Gastrocnemius medialis (tissue), 4 donors: ENCODE measurements at regions not wholly inside any gene's neighbourhood (a gene's known extent, or its start where the extent isn't known, plus 50 kb on each side); places are given as distances from the start of the nearest gene placed in this dataset.

Experiments used
- ATAC-seq, 2 donors: fragments of 150-250 bp; one replicate each; pipeline ENCODE4 v1.9.1; 2016
- DNase-seq, 2 donors: peaks; one replicate each; pipeline ENCODE4 v3.0.0-alpha.2; 2019
- H3K27ac ChIP-seq, 4 donors: fragments of 200-600 bp; sonication (generic); 1 replicate in 1 of 4; 2 replicates in 3 of 4; pipeline ENCODE4 v1.5.1; 2016 to 2018; ENCODE audit warnings: mild to moderate bottlenecking in 2 of 4, moderate library complexity in 1 of 4
- H3K27me3 ChIP-seq, 3 donors: fragments of 200-600 bp; sonication (generic) in 2 of 3; 1 replicate in 1 of 3; 2 replicates in 2 of 3; pipeline versions ENCODE4 v1.5.1 to v1.6.0; 2016 to 2019; ENCODE audit warnings: mild to moderate bottlenecking in 1 of 3, moderate library complexity in 1 of 3
- H3K36me3 ChIP-seq, 2 donors: fragments of 200-600 bp; sonication (generic) in 1 of 2; one replicate each; pipeline ENCODE4 v1.5.1; 2017 to 2018
- H3K4me1 ChIP-seq, 2 donors: fragments of 200-600 bp; sonication (generic) in 1 of 2; one replicate each; pipeline ENCODE4 v1.5.1; 2016 to 2017; ENCODE audit warnings: mild to moderate bottlenecking in 2 of 2
- H3K4me3 ChIP-seq, 4 donors: fragments of 200-600 bp; sonication (generic) in 3 of 4; 1 replicate in 1 of 4; 2 replicates in 3 of 4; pipeline ENCODE4 v1.5.1; 2016 to 2019; ENCODE audit warnings: mild to moderate bottlenecking in 2 of 4
- H3K9me3 ChIP-seq, 3 donors: fragments of 200-600 bp; sonication (generic) in 2 of 3; 1 replicate in 1 of 3; 2 replicates in 2 of 3; pipeline ENCODE4 v1.5.1; 2016 to 2019
- CTCF ChIP-seq, 5 experiments: fragments of 450-650 bp in 3 of 5; fragments of 200-600 bp in 2 of 5; sonication (generic) in 2 of 5; IDR thresholded peaks in 4 of 5; conservative IDR thresholded peaks in 1 of 5; 1 replicate in 4 of 5; 2 replicates in 1 of 5; pipeline ENCODE4 v1.5.1; 2016 to 2019; ENCODE audit warnings: antibody characterized with exemption in 5 of 5, mild to moderate bottlenecking in 3 of 5, moderate library complexity in 3 of 5
- POLR2A ChIP-seq, 2 donors: fragments of 450-650 bp; IDR thresholded peaks; one replicate each; pipeline ENCODE4 v1.6.1; 2017; ENCODE audit warnings: antibody characterized with exemption in 2 of 2, mild to moderate bottlenecking in 2 of 2, moderate library complexity in 2 of 2
- in situ Hi-C, 4 donors: fragments of 200-750 bp; cut with MboI; loops; one replicate each; pipeline versions ENCODE4 v1.15.0 to v1.8.0; 2017; ENCODE audit warnings: low sequenced_read_pairs in 4 of 4
- intact Hi-C: fragments of 100-400 bp; cut with DNase I; formaldehyde crosslinking; loops from one replicate; pipeline ENCODE4 v1.15.1; 2023; ENCODE audit warnings: low total_unique reads

DNA sequence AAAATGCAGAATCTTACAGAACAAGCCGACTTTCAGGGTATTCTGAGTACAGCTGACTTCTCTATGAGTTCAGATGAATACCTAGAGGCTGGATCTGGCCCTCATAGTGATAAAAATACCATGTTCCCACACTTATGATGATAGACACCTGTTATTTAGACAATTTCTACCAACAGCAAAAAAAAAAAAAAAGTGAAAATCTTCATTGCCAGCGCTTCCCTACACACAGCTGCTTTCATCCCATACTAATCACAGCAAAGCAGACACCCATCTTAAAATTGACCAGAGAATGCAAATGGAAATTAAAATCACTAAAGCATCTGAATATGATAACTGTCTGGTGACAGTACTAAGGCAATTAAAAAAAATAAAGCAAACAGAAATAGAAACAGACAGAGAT is 132.1 kb upstream of the ADGRL3 start:
- in situ Hi-C loops: no loop called here
- no peaks in the 10 kb centered on the region for H3K9me3 ChIP-seq
- TF ChIP-seq POLR2A (IDR thresholded peaks at IDR 0.05) (no peak), CTCF (IDR thresholded peaks at IDR 0.05 in 4 of 5, conservative IDR thresholded peaks at IDR 0.05 in 1 of 5) (no peak)

DNA sequence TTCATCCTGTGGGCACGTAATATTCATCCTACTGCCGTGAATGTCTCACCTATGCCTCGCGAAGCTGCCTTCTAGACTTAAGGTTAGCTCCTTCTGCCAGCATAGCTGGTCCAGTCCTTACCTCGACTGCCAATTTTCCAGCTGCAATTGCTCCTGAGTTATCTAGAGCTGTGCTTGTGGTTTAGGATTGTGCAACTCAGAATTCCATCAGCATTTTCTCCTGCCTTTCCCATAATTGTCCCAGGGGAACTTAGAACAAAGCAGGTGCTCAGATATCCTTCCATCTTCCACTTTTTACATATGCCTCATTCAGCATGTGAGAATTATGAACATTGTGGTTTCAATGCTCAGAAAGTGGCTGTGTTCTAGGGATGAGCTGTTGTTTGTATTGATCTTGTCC is 131.4 kb upstream of the ADGRL3 start:
- Histone ChIP-seq H3K36me3 (no peaks in the 10 kb centered on the region), H3K4me3 (no peak overlapping the region), H3K9me3 (no peaks in the 10 kb centered on the region), H3K4me1 (no peaks in the 10 kb centered on the region), H3K27me3 (no peaks in the 10 kb centered on the region), H3K27ac (no peak overlapping the region)
- in situ Hi-C loops: no loop called here
- DNase-seq (no peak), ATAC-seq (no peak)
- intact Hi-C loops: no loop called here
- no peak for TF ChIP-seq CTCF (IDR thresholded peaks at IDR 0.05 in 4 of 5, conservative IDR thresholded peaks at IDR 0.05 in 1 of 5)
- no peak for TF ChIP-seq POLR2A (IDR thresholded peaks at IDR 0.05)

More for the DNA sequence above, 132.1 kb upstream of the ADGRL3 start:
- H3K4me3 ChIP-seq: no peak overlapping the region
- DNase-seq (no peak), ATAC-seq (no peak)
- no peaks in the 10 kb centered on the region for H3K4me1 ChIP-seq
- H3K36me3 ChIP-seq: no peaks in the 10 kb centered on the region
- intact Hi-C loops: no loop called here
- no peak overlapping the region for H3K27ac ChIP-seq
- no peaks in the 10 kb centered on the region for H3K27me3 ChIP-seq

GRCh38 chr4:61070269-61070668 is 129.9 kb upstream of the ADGRL3 start:
- TF ChIP-seq CTCF (IDR thresholded peaks at IDR 0.05 in 4 of 5, conservative IDR thresholded peaks at IDR 0.05 in 1 of 5) (no peak), POLR2A (IDR thresholded peaks at IDR 0.05) (no peak)
- Histone ChIP-seq H3K27me3 (no peaks in the 10 kb centered on the region), H3K36me3 (no peaks in the 10 kb centered on the region), H3K4me1 (no peaks in the 10 kb centered on the region), H3K27ac (no peak overlapping the region), H3K4me3 (no peak overlapping the region), H3K9me3 (no peaks in the 10 kb centered on the region)
- in situ Hi-C loops: no loop called here
- ATAC-seq (no peak), DNase-seq (no peak)
- intact Hi-C loops: no loop called here

- intact Hi-C loops (no loop called here), in situ Hi-C loops (no loop called here)
- Histone ChIP-seq H3K9me3 (no peaks in the 10 kb centered on the region), H3K4me3 (no peak overlapping the region), H3K27me3 (no peaks in the 10 kb centered on the region), H3K36me3 (no peaks in the 10 kb centered on the region), H3K27ac (no peak overlapping the region), H3K4me1 (no peaks in the 10 kb centered on the region)
- ATAC-seq (no peak), DNase-seq (no peak)
- no peak for TF ChIP-seq CTCF (IDR thresholded peaks at IDR 0.05 in 4 of 5, conservative IDR thresholded peaks at IDR 0.05 in 1 of 5)
- TF ChIP-seq POLR2A (IDR thresholded peaks at IDR 0.05): no peak
Measured at GRCh38 chr4:61079427-61079826, 120.7 kb upstream of the ADGRL3 start.

DNA sequence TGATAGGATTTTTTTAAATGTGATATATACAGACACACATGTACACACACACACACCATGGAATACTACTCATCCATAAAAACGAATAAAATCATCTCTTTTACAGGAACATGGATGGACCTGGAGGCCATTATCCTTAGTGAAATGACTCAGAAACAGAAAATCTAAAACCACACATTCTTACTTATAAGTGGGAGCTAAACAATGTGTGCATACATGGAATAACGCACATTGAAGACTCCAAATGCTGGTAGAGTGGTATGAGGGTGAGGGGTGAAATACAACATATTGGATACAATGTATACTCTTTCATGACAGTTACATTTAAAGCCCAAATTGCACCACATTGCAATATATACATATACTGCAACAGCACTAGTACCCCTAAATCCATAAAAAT is 120.2 kb upstream of the ADGRL3 start:
- ATAC-seq (no peak), DNase-seq (no peak)
- TF ChIP-seq POLR2A (IDR thresholded peaks at IDR 0.05): no peak
- no peak for TF ChIP-seq CTCF (IDR thresholded peaks at IDR 0.05 in 4 of 5, conservative IDR thresholded peaks at IDR 0.05 in 1 of 5)
- Histone ChIP-seq H3K4me3 (no peak overlapping the region), H3K27ac (no peak overlapping the region), H3K36me3 (no peaks in the 10 kb centered on the region), H3K9me3 (no peaks in the 10 kb centered on the region), H3K4me1 (no peaks in the 10 kb centered on the region), H3K27me3 (no peaks in the 10 kb centered on the region)
- in situ Hi-C loops: no loop called here
- intact Hi-C loops: no loop called here
